Activated B cell treated with CpG ODN at 0.5 μM for 24 hours (primary cell): ENCODE measurements at regions not wholly inside any gene's neighbourhood (a gene's known extent, or its start where the extent isn't known, plus 50 kb on each side); places are given as distances from the start of the nearest gene placed in this dataset.

Experiments used
- ATAC-seq: fragments of 200-7000 bp; cut with Tn5 transposase; one replicate; pipeline ENCODE4 v1.10.0; 2021; ENCODE audit warnings: low read depth, mild to moderate bottlenecking, moderate library complexity
- CTCF ChIA-PET: fragments of 350-600 bp; sonication (Branson Sonifier 250); formaldehyde crosslinking; loops from one replicate; lab custom pipeline; 2021; ENCODE audit warnings: antibody characterized with exemption; lab: Charles Lee
- POLR2A ChIA-PET: fragments of 350-600 bp; sonication (Branson Sonifier 250); formaldehyde crosslinking; loops from one replicate; lab custom pipeline; 2021; ENCODE audit warnings: antibody characterized with exemption; lab: Charles Lee
- DNase-seq: peaks from one replicate; pipeline ENCODE4 v3.0.0; 2022
- H3K27ac Mint-ChIP-seq: one replicate; pipeline ENCODE4 v1.8.0; 2020; ENCODE audit warnings: mixed read lengths
- H3K27me3 Mint-ChIP-seq: one replicate; pipeline ENCODE4 v1.8.0; 2021; ENCODE audit warnings: mixed read lengths
- H3K36me3 Mint-ChIP-seq: one replicate; pipeline ENCODE4 v1.8.0; 2021; ENCODE audit warnings: low read depth, mixed read lengths
- H3K4me1 Mint-ChIP-seq: one replicate; pipeline ENCODE4 v1.8.0; 2021; ENCODE audit warnings: mixed read lengths
- H3K4me3 Mint-ChIP-seq: one replicate; pipeline ENCODE4 v1.8.0; 2020; ENCODE audit warnings: mild to moderate bottlenecking, mixed read lengths
- H3K9me3 Mint-ChIP-seq: one replicate; pipeline ENCODE4 v1.8.0; 2020; ENCODE audit warnings: mixed read lengths
- intact Hi-C: fragments of 100-400 bp; cut with micrococcal nuclease; formaldehyde crosslinking; loops from one replicate; pipeline ENCODE4 v1.15.1; 2024
- TF ChIP-seq, protein P1 (sequence below): fragments of 200-600 bp; IDR thresholded peaks from one replicate; pipeline ENCODE4 v1.8.0; 2022; ENCODE audit warnings: antibody characterized with exemption, mild to moderate bottlenecking

DNA sequence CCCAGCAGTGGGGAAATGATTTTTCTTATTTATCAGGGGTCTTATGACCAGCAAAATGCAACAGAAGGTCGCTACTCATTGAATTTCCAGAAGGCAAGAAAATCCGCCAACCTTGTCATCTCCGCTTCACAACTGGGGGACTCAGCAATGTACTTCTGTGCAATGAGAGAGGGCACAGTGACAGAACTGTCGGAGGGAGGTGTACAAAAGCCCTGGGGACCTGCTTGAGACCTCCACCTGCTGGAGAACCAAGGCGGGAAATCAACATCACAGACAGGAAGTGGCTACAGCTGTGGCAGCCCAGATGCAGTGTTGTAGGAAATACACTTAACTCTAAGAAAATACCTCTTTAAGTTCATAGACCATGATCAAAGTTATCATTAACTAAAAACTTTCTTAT, 250.9 kb upstream of the OR4E1 start:
- peak overlapping the region; percentile 79 for H3K27ac Mint-ChIP-seq
- POLR2A ChIA-PET, result no interaction called here

DNA sequence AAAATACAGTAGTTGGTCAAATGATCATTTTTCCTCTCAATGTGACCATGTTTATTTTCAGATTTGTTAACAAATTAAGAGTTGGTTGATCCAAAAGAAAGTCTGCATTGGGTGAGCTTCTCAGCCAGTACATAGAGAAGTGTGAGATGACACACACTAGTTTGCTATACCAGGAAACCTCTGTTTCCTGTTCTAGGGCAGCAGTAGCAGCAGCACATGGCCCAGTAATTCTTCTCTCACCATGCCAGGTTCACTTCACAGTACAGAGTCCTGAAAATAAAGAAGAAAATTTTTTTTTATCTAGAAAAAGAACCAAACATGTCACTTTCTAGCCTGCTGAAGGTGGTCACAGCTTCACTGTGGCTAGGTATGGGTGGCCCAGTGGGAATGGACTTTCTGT, 250.2 kb upstream of the OR4E1 start:
- Mint-ChIP-seq H3K27me3 (no peaks in the 10 kb centered on the region), H3K36me3 (no peaks in the 10 kb centered on the region), H3K4me1 (peaks cover 56% of the 10 kb centered on the region), H3K27ac (peak overlapping the region; percentile 79), H3K9me3 (no peaks in the 10 kb centered on the region), H3K4me3 (peak overlapping the region; percentile 62)
- intact Hi-C loops, result loop anchor here (1.0 kb wide), 2 partner anchors 8 to 9 kb away; no protein-coding TSS in a partner anchor
- ATAC-seq, result peak; percentile 82
- no peak for DNase-seq
- TF ChIP-seq, protein P1, sequence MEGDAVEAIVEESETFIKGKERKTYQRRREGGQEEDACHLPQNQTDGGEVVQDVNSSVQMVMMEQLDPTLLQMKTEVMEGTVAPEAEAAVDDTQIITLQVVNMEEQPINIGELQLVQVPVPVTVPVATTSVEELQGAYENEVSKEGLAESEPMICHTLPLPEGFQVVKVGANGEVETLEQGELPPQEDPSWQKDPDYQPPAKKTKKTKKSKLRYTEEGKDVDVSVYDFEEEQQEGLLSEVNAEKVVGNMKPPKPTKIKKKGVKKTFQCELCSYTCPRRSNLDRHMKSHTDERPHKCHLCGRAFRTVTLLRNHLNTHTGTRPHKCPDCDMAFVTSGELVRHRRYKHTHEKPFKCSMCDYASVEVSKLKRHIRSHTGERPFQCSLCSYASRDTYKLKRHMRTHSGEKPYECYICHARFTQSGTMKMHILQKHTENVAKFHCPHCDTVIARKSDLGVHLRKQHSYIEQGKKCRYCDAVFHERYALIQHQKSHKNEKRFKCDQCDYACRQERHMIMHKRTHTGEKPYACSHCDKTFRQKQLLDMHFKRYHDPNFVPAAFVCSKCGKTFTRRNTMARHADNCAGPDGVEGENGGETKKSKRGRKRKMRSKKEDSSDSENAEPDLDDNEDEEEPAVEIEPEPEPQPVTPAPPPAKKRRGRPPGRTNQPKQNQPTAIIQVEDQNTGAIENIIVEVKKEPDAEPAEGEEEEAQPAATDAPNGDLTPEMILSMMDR, result no peak
- ChIA-PET POLR2A (no interaction called here), CTCF (interaction anchor here (0.7 to 3.1 kb wide), 3 partner anchors 9 to 55 kb away, joined by 3 to 15 read pairs (median 5); no protein-coding TSS in a partner anchor)

More for the DNA sequence above, 250.9 kb upstream of the OR4E1 start:
- CTCF ChIA-PET, result interaction anchor here (3.1 kb wide), 1 partner anchor 10 kb away, joined by 15 read pairs; no protein-coding TSS in a partner anchor
- DNase-seq (peak; percentile 49), ATAC-seq (peak; percentile 92)
- TF ChIP-seq, protein P1, result no peak
- intact Hi-C loops, result loop anchor here (1.0 kb wide), 2 partner anchors 8 to 9 kb away; no protein-coding TSS in a partner anchor
- no peaks in the 10 kb centered on the region for H3K9me3 Mint-ChIP-seq
- peak overlapping the region; percentile 62 for H3K4me3 Mint-ChIP-seq
- H3K36me3 Mint-ChIP-seq, result no peaks in the 10 kb centered on the region
- no peaks in the 10 kb centered on the region for H3K27me3 Mint-ChIP-seq
- H3K4me1 Mint-ChIP-seq, result peaks cover 53% of the 10 kb centered on the region

DNA sequence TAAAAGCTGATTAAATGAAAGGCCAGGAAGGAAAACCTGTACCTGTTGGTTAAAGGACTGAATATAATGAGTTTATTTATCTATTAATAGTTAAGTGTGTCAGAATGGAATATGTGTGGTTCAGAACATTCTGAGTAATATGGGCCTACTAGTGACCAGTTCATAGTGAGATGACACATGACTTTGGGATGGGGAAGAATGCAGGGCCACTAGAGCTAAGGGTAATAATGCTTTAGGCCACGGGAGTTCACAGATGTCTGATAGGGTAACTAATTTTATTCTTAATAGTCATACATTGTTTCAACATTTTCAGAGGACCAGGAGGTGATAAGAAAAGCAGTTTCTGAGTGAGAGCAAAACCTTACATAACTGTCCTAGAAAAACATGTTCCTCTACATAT, 247.8 kb upstream of the OR4E1 start:
- DNase-seq (no peak), ATAC-seq (no peak)
- TF ChIP-seq, protein P1, result no peak
- H3K4me3 Mint-ChIP-seq, result no peak overlapping the region
- ChIA-PET POLR2A (no interaction called here), CTCF (interaction anchor here (0.5 to 1.7 kb wide), 4 partner anchors 8 to 56 kb away, joined by 3 to 4 read pairs (median 4); no protein-coding TSS in a partner anchor)
- intact Hi-C loops, result no loop called here
- H3K27me3 Mint-ChIP-seq, result no peaks in the 10 kb centered on the region
- H3K36me3 Mint-ChIP-seq, result no peaks in the 10 kb centered on the region
- peaks cover 65% of the 10 kb centered on the region for H3K4me1 Mint-ChIP-seq
- no peaks in the 10 kb centered on the region for H3K9me3 Mint-ChIP-seq
- H3K27ac Mint-ChIP-seq, result no peak overlapping the region

GRCh38 chr14:21917699-21918436, 244.2 kb upstream of the OR4E1 start:
- POLR2A ChIA-PET, result no interaction called here
- Mint-ChIP-seq H3K4me1 (peaks cover 37% of the 10 kb centered on the region), H3K36me3 (no peaks in the 10 kb centered on the region), H3K27ac (peak overlapping the region; percentile 33), H3K9me3 (no peaks in the 10 kb centered on the region), H3K4me3 (peak overlapping the region; percentile 48), H3K27me3 (no peaks in the 10 kb centered on the region)
- intact Hi-C loops, result loop anchor here (1.0 to 2.0 kb wide), 5 partner anchors 15 to 455 kb away; no protein-coding TSS in a partner anchor
- CTCF ChIA-PET, result interaction anchor here (0.6 to 2.8 kb wide), 17 partner anchors 9 to 263 kb away, joined by 3 to 59 read pairs (median 4); no protein-coding TSS in a partner anchor
- TF ChIP-seq, protein P1, result peak; percentile 60
- peak; percentile 69 for ATAC-seq
- no peak for DNase-seq

- H3K4me3 Mint-ChIP-seq, result no peak overlapping the region
- ATAC-seq, result no peak
- ChIA-PET CTCF (interaction anchor here (1.1 to 4.6 kb wide), 3 partner anchors 14 to 62 kb away, joined by 3 to 33 read pairs (median 4); no protein-coding TSS in a partner anchor), POLR2A (no interaction called here)
- no peaks in the 10 kb centered on the region for H3K27me3 Mint-ChIP-seq
- no peaks in the 10 kb centered on the region for H3K9me3 Mint-ChIP-seq
- intact Hi-C loops, result loop anchor here (1.0 to 2.0 kb wide), 2 partner anchors 8 to 125 kb away; no protein-coding TSS in a partner anchor
- TF ChIP-seq, protein P1, result no peak
- DNase-seq, result no peak
- peaks cover 21% of the 10 kb centered on the region for H3K4me1 Mint-ChIP-seq
- no peaks in the 10 kb centered on the region for H3K36me3 Mint-ChIP-seq
- no peak overlapping the region for H3K27ac Mint-ChIP-seq
These were observed 242.2 kb upstream of the OR4E1 start for GRCh38 chr14:21915826-21916225.
